K562 (cell line): ENCODE measurements at regions not wholly inside any gene's neighbourhood (a gene's known extent, or its start where the extent isn't known, plus 50 kb on each side); places are given as distances from the start of the nearest gene placed in this dataset.
"Not testable (repeated sequence)": the region's sequence is repeated elsewhere in the genome, so short reads cannot be mapped to it uniquely, and the experiment has no call there.

Experiments
- ADNP ChIP-seq: fragments of 200-800 bp; sonication (Bioruptor generic); IDR thresholded peaks from 2 replicates; pipeline ENCODE4 v1.6.1; 2016; ENCODE audit warnings: missing genetic modification characterization, missing compliant biosample characterization
- AFF1 ChIP-seq, 2 experiments: fragments of 450-650 bp; IDR thresholded peaks; 2 replicates each; pipeline ENCODE4 v1.6.1; 2018; ENCODE audit warnings: mild to moderate bottlenecking in 2 of 2, low read depth in 1 of 2; ENCODE audit not compliant: partially characterized antibody in 2 of 2
- CC2D1A ChIP-seq: fragments of 450-650 bp; IDR thresholded peaks from 2 replicates; pipeline ENCODE4 v1.6.1; 2017; ENCODE audit warnings: mild to moderate bottlenecking
- CHCHD3 ChIP-seq: fragments of 250-450 bp; sonication (Bioruptor Pico); IDR thresholded peaks from 2 replicates; pipeline ENCODE4 v2.1.2; 2022; ENCODE audit warnings: mild to moderate bottlenecking
- CHD1 ChIP-seq: fragments of 200-600 bp; sonication (generic); IDR thresholded peaks from one replicate; pipeline ENCODE4 v1.6.1; 2012; ENCODE audit warnings: mild to moderate bottlenecking, moderate library complexity, low read length, inconsistent platforms
- ETV1 ChIP-seq: fragments of 450-650 bp; conservative IDR thresholded peaks from 2 replicates; pipeline ENCODE4 v1.6.1; 2016; ENCODE audit warnings: missing genetic modification characterization, control low read depth, low read depth, missing compliant biosample characterization
- ETV5 ChIP-seq: sonication (generic); formaldehyde crosslinking; IDR thresholded peaks from 2 replicates; pipeline ENCODE4 v1.4.0; 2020; ENCODE audit warnings: low read depth, mild to moderate bottlenecking, missing genetic modification reagents
- GABPA ChIP-seq: fragments of 200-800 bp; sonication (Bioruptor generic); conservative IDR thresholded peaks from 2 replicates; pipeline ENCODE4 v1.6.1; 2016; ENCODE audit warnings: low read depth, missing genetic modification characterization, missing compliant biosample characterization
- HOXB6 ChIP-seq: fragments of 250-450 bp; sonication (Bioruptor Pico); IDR thresholded peaks from 2 replicates; pipeline ENCODE4 v1.5.1; 2022; ENCODE audit warnings: mild to moderate bottlenecking, borderline replicate concordance
- PML ChIP-seq: IDR thresholded peaks from 2 replicates; pipeline ENCODE4 v1.6.1; 2012; ENCODE audit warnings: low read length, inconsistent platforms
- RBM22 ChIP-seq: fragments of 200-400 bp; formaldehyde crosslinking; IDR thresholded peaks from 2 replicates; pipeline ENCODE4 v1.6.1; 2018; ENCODE audit warnings: low read length, low read depth; ENCODE audit not compliant: poor library complexity, severe bottlenecking
- ZBTB40 ChIP-seq, 2 experiments: fragments of 450-650 bp in 1 of 2; sonication (generic) in 1 of 2; formaldehyde crosslinking in 1 of 2; IDR thresholded peaks; 2 replicates each; pipeline versions ENCODE4 v1.7.1 to v1.9.0; 2016 to 2022; ENCODE audit warnings: inconsistent platforms in 1 of 2, mild to moderate bottlenecking in 1 of 2, missing genetic modification reagents in 1 of 2
- ZNF121 ChIP-seq: sonication (generic); formaldehyde crosslinking; conservative IDR thresholded peaks from 2 replicates; pipeline ENCODE4 v1.8.0; 2022; ENCODE audit warnings: missing genetic modification reagents

- TF ChIP-seq ETV1 (tag) = peak; percentile 22; the same call in 1 of the 2 replicates
- TF ChIP-seq GABPA (tag) = peak; percentile 52
- TF ChIP-seq CHCHD3 (CRISPR knock-in tag) = peak; percentile 48; the same call in 1 of the 2 replicates
- peak; percentile 29 for TF ChIP-seq CHD1
- TF ChIP-seq ETV5 = 0 out of 2 replicates have a peak, but pooled peaks have one; percentile 44
- peak; percentile 60; the same call in 1 of the 2 replicates for TF ChIP-seq HOXB6
- peak; percentile 77 for TF ChIP-seq CC2D1A
- peak; percentile 3; the same call in 1 of the 2 replicates for TF ChIP-seq ADNP (tag)
- TF ChIP-seq PML = peak; percentile 63; the same call in 1 of the 2 replicates
- TF ChIP-seq ZBTB40 (IDR thresholded peaks at IDR 0.05) = 0 out of 2 replicates have a peak, but pooled peaks have one; percentile 28
- TF ChIP-seq ZBTB40 (CRISPR knock-in tag; IDR thresholded peaks at IDR 0.05) = not testable (repeated sequence)
- TF ChIP-seq RBM22 = peak; percentile 79
- TF ChIP-seq AFF1 (IDR thresholded peaks at IDR 0.05; ENCODE audit: low read depth in 1 of 2, partially characterized antibody in 2 of 2) = peak in 1 of 2 experiments; percentile 78
- peak; percentile 32; the same call in 1 of the 2 replicates for TF ChIP-seq ZNF121 (CRISPR knock-in tag)
These were observed 87.8 kb downstream of the OR2B2 start (continued) for GRCh38 chr6:27824211-27825024.
